ENCODE measurements at regions not wholly inside any gene's neighbourhood (a gene's known extent, or its start where the extent isn't known, plus 50 kb on each side); places are given as distances from the start of the nearest gene placed in this dataset.

DNA sequence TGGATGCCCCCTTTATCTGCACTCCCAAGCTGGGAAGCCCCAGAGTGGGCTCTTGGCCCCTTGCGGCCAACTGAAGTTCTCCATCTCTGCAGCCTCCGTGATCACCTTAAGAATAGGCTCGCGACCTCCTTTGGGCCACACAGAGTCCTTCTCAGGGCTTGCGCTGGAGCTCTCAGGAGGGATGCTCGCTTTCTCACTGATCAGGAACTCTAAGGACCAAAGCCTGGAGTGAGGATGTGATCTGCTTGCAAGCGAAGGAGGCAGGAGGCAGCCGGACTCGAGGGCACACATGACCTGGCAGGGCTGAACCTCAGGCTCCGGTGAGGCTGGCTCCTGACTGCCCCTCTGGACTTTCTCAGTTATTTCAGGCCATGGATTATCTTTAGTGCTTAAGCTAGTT lies 192.1 kb upstream of the MKI67 start:
- DNase-seq = no peak

- no peak for DNase-seq
Measured at GRCh38 chr10:128318913-128319312, 192.7 kb upstream of the MKI67 start.

- DNase-seq = no peak
Measured at GRCh38 chr10:128322106-128322505, 195.9 kb upstream of the MKI67 start.

DNA sequence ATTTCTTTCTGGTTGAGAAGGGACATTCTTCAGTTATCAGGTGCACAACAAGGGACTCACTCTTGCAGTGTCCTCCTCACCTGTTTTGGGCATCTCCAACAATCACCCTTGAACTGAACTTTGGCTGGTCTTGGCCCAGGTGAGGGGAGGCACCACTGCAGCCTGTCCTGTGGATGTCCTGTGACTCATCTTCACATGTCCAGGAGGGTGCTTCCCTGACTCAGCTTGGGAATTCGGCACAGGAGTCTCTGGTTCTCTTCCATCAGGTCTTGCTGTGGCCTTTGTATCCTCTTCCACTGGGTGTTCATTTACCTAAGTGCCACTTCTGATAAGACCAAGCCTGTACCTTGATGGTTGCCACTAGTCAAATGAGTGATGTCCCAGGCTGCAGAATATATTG lies 196.7 kb upstream of the MKI67 start:
- no peak for DNase-seq

- DNase-seq = no peak
Measured at GRCh38 chr10:128324058-128324827, 198.0 kb upstream of the MKI67 start.

DNA sequence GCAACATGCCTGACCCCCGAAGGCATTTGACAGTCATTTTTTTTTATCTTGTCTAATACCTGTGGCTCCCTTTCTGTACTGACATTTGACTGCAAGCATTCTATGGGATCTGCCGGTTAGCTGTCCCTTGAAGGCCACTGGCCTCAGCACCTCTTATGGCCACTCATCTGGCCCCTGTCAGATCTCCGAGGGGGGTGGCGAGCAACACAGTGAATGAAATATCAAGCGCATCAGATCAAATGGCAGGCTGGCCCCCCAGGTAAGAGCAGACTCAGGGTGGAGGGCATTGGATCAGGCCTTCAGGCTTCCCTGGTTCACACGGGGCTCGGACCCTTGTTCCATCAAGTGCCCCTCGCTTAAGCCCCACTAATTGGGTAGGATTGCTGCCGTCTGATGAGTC lies 199.6 kb upstream of the MKI67 start:
- no peak for DNase-seq

DNA sequence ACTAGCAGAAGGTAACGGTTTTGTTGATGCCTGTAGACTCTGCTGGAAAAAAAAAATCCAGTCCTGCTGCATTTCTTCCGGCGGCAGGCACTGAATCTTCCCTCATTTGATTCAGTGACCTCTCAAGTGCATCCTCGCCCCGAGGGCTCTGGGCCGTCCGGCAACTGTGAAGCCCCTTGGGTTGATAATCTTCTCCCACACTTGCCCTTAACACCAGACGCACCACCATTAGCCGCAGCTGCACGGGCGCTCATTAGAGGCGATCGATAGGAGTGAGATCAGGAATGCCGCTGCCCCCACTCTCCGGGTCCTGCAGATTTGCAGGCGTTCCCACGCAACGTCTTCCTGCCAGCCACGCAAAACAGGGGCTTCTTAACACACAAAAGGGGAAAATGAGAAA lies 200.0 kb upstream of the MKI67 start:
- DNase-seq = no peak

GRCh38 chr10:128326851-128327250 lies 200.6 kb upstream of the MKI67 start:
- no peak for DNase-seq

GRCh38 chr10:128336401-128336800 lies 210.2 kb upstream of the MKI67 start:
- DNase-seq = no peak

- no peak for DNase-seq
Measured at GRCh38 chr10:128337860-128338378, 211.7 kb upstream of the MKI67 start.

DNA sequence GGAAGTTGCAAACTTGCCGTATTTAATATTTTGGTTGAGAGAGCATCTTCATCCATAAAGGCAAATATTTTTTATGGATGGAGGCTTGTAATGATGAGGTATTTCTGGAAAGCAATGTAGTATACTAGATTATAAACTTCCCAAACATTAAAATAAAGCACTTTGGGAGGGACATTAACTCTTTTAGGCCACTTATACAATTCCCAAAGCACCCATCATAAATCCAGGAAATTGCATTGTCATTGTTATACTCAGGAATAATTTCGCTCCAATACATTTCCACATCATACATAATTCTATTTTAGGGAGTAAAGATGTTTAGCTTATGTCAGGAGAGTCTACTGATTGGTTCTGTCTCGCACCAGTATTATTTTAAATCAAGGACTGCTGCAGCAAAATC lies 212.7 kb upstream of the MKI67 start:
- no peak for DNase-seq

- no peak for DNase-seq
Measured at GRCh38 chr10:128339753-128340152, 213.5 kb upstream of the MKI67 start.

GRCh38 chr10:128345353-128345752 lies 219.1 kb upstream of the MKI67 start:
- no peak for DNase-seq

DNA sequence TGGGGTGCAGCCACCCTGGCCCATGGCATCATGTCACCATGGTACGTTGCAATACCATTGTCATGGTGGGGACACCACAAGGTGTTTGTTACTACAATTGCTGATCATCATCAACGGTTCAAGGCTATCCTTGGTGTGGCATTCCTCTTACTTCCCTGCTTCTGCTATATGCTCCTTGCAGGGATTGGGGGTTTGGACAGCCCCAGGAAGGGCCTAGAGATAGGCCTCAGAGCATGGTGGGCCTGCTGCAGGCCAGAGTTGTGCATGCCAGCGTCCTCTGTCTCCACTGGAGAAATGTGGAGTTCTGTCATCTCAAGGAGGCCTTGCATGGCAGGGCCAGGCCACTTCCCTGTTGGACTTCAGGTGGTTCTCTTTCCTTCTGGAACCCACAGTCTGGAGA lies 234.6 kb upstream of the MKI67 start:
- DNase-seq = no peak

GRCh38 chr10:128361487-128361886 lies 235.3 kb upstream of the MKI67 start:
- no peak for DNase-seq

DNA sequence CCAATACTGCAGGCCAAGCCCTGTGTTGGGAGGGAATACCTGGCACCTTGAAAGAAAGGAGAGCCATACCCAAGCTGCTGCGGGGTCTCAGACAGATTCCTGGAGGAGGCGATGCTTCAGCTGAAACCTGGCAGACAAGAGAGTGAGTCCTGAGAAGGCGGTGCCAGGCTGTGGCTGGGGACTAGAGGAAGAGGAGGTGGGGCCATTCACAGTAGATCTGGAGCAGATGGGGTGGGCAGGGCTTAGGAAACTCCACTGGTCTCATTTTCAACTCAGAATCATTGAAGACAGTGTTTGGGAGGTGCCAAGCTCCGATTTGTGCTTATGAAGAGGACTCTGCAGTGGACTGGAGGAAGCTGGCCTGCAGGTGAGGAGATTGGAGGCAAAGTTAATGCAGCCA lies 236.3 kb upstream of the MKI67 start:
- no peak for DNase-seq

DNA sequence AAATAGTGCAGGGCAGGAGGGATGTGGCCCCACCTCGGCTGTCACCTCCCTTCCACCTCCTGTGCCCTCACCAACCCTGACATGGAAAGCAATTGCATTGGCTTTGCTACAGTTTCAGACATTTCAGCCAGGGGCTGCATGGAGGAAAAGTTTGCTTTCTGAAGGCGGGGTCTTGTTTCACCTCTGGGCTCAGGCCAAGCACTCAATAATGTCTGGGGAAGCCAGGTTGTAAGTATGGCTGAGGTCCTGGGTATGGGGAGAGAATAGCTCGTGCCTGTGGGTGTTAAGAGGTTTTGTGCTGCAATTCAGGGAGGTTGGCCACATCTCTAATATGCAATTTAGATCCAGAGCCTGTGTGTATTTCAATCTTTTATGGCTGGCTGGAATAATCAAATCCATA lies 238.4 kb upstream of the MKI67 start:
- no peak for DNase-seq

- no peak for DNase-seq
Measured at GRCh38 chr10:128365156-128365725, 239.0 kb upstream of the MKI67 start.

GRCh38 chr10:128367807-128368206 lies 241.6 kb upstream of the MKI67 start:
- DNase-seq = no peak

DNA sequence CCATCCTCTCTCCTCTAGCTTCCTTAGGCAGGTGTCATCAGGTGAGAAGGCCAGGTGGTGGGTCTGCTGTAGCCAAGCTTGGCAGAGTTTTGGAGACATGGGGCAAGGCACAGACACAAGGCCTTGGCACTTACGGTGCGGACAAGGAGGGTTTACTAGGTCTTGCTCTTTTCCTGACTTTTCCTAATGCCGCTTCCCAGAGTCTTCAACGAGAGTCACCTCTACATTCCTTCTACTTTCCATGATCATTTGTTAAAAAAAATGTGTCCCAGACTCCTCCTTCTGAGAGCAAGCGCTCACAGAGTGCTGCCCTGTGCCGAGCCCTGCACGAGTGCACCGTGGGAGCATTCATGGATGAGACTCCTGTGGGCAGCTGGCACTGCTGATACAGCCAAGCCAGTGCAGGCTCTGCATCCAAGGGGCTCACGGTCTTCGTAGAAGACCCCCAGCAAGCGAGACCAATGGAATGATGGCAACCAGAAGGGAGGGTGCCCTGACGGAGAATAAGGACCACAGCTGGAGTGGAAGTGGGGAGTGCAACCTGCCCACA lies 243.0 kb upstream of the MKI67 start:
- DNase-seq = no peak

DNA sequence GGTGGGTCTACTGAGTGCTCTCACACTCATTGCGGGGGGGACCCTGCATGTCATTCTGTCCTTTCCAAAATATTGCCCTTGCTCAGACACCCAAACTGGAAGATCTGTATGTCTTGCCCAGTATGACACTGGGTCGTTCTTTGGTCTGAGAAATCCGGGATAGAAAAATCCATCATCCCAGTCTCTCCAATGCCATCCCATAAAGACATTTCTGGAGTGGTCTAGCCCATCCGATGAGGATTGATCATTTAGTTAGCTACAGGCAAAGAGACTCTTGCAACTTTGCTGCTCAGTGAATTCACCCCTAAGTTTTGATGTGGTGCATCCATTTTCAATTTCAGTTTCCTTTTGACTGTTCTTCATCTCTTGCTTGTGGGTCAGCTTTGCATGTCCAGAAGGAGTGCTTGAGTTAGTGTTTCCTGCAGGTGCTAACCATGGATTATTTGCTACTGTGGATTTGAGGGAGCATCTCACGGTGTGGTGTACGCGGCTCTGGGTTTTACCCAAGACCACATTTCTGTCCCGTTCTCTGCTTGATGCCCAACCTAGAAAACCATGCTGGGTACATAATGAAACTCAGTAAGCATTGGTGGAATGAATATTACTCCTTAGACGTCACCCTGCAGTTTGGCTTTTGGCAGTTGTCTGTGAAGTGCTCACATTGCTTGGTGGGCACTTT lies 247.0 kb upstream of the MKI67 start:
- no peak for DNase-seq

- no peak for DNase-seq
Measured at GRCh38 chr10:128373831-128374230, 247.6 kb upstream of the MKI67 start.

GRCh38 chr10:128375171-128375570 lies 248.9 kb upstream of the MKI67 start:
- DNase-seq = no peak
